AG08395 (cell line): ENCODE measurements at regions not wholly inside any gene's neighbourhood (a gene's known extent, or its start where the extent isn't known, plus 50 kb on each side); places are given as distances from the start of the nearest gene placed in this dataset.

Experiments used
- DNase-seq: peaks from one replicate; pipeline ENCODE4 v3.0.0; 2012; ENCODE audit warnings: mixed read lengths, low spot score

DNA sequence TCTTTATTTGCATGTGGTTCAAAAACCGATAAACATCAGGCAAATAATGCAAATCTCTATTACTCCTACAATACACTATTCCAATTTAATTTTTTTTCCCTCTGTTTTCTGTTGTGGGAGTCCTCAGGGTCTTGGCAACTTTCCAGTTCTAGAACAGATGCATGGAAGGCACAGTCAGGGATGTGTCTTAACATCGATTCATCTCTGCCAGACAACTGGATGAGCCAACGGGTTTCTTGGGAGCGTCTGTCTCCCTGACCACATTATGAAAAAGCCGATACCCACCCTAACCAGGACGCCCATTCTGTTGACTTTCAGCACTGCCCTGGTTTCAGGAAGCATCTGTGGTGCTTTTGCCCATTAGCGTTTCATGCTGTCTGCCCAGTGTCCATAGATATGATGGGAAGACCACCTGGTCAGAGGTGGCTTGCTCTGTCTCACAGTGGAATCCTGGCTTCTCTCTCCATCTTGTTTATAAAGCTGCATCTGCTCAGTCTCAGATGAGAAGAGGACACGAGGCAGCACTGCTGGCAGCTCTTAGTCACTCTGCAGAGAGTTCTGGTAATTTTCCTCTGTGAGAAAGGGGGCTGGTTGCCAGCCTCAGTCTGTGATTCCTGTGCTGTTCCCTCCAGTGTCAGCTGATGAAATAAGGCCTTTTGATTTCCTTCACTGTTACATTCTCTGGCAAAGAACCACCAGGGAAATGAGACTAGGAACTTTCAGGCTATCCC lies 57.9 kb upstream of the KCNE4 start:
- DNase-seq: peak; percentile 90

DNA sequence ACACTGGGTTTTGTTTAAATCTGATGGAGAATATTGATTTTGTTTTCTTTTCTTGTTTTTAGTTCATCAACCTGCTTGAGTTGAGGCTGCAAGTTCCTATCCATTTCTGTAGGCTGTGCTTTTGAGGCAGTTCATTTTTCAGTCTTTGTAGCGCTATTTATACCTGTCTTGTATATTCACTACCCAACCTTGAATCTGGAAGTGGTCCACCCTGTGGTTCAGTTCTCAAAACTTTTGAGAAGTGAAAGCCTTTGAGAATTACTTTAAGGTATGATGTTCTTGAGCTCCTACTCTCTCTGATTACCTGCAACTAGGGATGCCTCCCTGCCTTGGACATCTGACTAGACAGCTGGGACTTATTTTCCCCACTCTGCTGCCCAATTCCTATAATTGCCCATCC lies 53.5 kb upstream of the KCNE4 start:
- DNase-seq: no peak

DNA sequence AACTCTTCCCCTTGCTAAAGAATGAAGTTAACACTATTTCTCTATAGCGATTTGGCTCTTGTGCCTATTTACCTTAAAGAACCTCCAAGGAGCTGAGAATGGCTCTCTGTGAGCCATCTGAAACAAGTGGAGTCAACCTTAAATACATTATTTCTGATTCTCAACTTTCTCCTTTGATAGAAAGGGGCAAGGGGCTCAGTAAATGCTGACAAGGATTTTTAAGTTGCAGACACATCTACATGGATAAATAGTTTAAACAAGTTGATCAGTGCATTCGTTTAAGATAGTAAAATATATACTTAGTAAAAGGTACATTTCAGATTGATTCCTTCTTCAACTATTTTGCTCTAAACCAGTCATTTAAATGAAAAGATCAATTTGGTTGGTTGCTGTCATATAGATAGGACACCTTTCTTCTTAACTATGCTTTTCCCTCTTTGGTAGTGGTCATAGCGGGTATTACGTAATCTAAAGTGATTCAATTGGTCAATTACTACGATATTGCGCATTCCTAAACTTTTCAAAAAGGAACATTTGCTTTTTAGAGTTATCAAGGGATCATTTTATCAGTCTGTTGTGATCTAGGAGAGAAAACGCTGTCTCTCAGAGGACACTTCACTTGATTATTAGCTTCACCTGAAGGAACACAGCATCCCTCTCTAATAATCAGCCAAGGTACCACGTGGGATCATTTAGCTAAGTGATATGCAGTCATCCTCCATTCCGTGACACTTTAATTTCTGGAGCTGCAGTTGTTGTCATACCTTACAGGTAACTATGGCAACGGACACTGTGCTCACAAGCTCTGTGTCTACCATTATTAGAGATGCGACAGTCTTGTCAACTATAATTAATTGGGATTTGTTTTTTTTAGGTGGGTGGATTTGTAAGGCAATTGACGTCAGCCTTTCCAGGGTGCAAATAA lies 50.9 kb upstream of the KCNE4 start:
- DNase-seq: no peak

DNA sequence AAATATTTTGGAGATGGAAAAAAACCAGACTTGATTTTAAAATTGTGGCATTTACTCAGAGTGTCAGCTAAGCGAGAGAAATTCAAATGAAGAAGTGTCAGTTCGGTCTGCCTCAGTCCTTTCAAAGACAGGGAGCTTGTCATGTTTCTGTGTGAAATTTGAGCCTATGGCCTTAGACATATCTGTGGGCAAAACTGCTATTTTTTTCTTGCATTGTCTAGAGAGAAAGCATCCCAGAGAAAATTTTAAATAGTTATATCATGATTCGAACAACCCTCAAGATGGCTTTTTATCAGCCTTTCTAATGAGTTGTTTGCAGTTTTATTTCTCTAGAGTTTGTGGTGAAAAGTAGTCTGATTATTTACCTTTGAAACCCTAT lies 50.2 kb upstream of the KCNE4 start:
- DNase-seq: no peak
